ENCODE measurements at regions not wholly inside any gene's neighbourhood (a gene's known extent, or its start where the extent isn't known, plus 50 kb on each side); places are given as distances from the start of the nearest gene placed in this dataset.

GRCh38 chr3:164200053-164200823 is 878.1 kb downstream of the SI start:
- ATAC-seq (no peak), DNase-seq (no peak)
- Histone ChIP-seq H3K4me3 (ENCODE audit: low read length) (no peak overlapping the region), H3K27ac (ENCODE audit: low read length) (no peak overlapping the region), H3K27me3 (ENCODE audit: control insufficient read depth, insufficient read depth) (no peaks in the 10 kb centered on the region), H3K4me1 (ENCODE audit: control insufficient read depth, insufficient read depth, low read length) (no peaks in the 10 kb centered on the region), H3K9me3 (ENCODE audit: control insufficient read depth, low read length) (no peaks in the 10 kb centered on the region)
- 4% methylated on average over 1 of the region's 1 CpG for WGBS
- intact Hi-C loops (cut with DNase I): no loop called here

GRCh38 chr3:164196477-164196876 is 881.8 kb downstream of the SI start:
- intact Hi-C loops (cut with DNase I): no loop called here
- ATAC-seq (no peak), DNase-seq (no peak)
- Histone ChIP-seq H3K4me1 (ENCODE audit: control insufficient read depth, insufficient read depth, low read length) (no peaks in the 10 kb centered on the region), H3K27ac (ENCODE audit: low read length) (no peak overlapping the region), H3K9me3 (ENCODE audit: control insufficient read depth, low read length) (no peaks in the 10 kb centered on the region), H3K4me3 (ENCODE audit: low read length) (no peak overlapping the region), H3K27me3 (ENCODE audit: control insufficient read depth, insufficient read depth) (no peaks in the 10 kb centered on the region)
- 94% methylated on average over 2 of the region's 2 CpGs for WGBS

GRCh38 chr3:164194842-164195241 is 883.5 kb downstream of the SI start:
- ATAC-seq (no peak), DNase-seq (no peak)
- H3K27ac ChIP-seq (ENCODE audit: low read length): no peak overlapping the region
- no peaks in the 10 kb centered on the region for H3K9me3 ChIP-seq (ENCODE audit: control insufficient read depth, low read length)
- WGBS: 73% methylated on average over 2 of the region's 2 CpGs
- intact Hi-C loops (cut with DNase I): no loop called here
- no peaks in the 10 kb centered on the region for H3K27me3 ChIP-seq (ENCODE audit: control insufficient read depth, insufficient read depth)
- no peaks in the 10 kb centered on the region for H3K4me1 ChIP-seq (ENCODE audit: control insufficient read depth, insufficient read depth, low read length)
- H3K4me3 ChIP-seq (ENCODE audit: low read length): no peak overlapping the region

- H3K27ac ChIP-seq (ENCODE audit: low read length): no peak overlapping the region
- no peak for ATAC-seq
- H3K4me3 ChIP-seq (ENCODE audit: low read length): no peak overlapping the region
- WGBS: 62% methylated on average over 4 of the region's 4 CpGs
- H3K27me3 ChIP-seq (ENCODE audit: control insufficient read depth, insufficient read depth): no peaks in the 10 kb centered on the region
- intact Hi-C loops (cut with DNase I): no loop called here
- no peaks in the 10 kb centered on the region for H3K4me1 ChIP-seq (ENCODE audit: control insufficient read depth, insufficient read depth, low read length)
- H3K9me3 ChIP-seq (ENCODE audit: control insufficient read depth, low read length): no peaks in the 10 kb centered on the region
- no peak for DNase-seq
Observed at GRCh38 chr3:164192974-164193373, 885.3 kb downstream of the SI start.

- no peaks in the 10 kb centered on the region for H3K4me1 ChIP-seq (ENCODE audit: control insufficient read depth, insufficient read depth, low read length)
- no peaks in the 10 kb centered on the region for H3K9me3 ChIP-seq (ENCODE audit: control insufficient read depth, low read length)
- H3K27me3 ChIP-seq (ENCODE audit: control insufficient read depth, insufficient read depth): no peaks in the 10 kb centered on the region
- DNase-seq: no peak
- no peak overlapping the region for H3K4me3 ChIP-seq (ENCODE audit: low read length)
- no peak overlapping the region for H3K27ac ChIP-seq (ENCODE audit: low read length)
- intact Hi-C loops (cut with DNase I): no loop called here
- ATAC-seq: no peak
Observed at GRCh38 chr3:164190566-164190965, 887.7 kb downstream of the SI start.

GRCh38 chr3:164186095-164186494 is 892.2 kb downstream of the SI start:
- no peak for DNase-seq
- WGBS: 62% methylated on average over 3 of the region's 3 CpGs
- H3K4me3 ChIP-seq (ENCODE audit: low read length): no peak overlapping the region
- no peaks in the 10 kb centered on the region for H3K4me1 ChIP-seq (ENCODE audit: control insufficient read depth, insufficient read depth, low read length)
- ATAC-seq: no peak
- no peak overlapping the region for H3K27ac ChIP-seq (ENCODE audit: low read length)
- no peaks in the 10 kb centered on the region for H3K9me3 ChIP-seq (ENCODE audit: control insufficient read depth, low read length)
- H3K27me3 ChIP-seq (ENCODE audit: control insufficient read depth, insufficient read depth): no peaks in the 10 kb centered on the region
- intact Hi-C loops (cut with DNase I): no loop called here

GRCh38 chr3:164179110-164179774 is 899.1 kb downstream of the SI start:
- no peaks in the 10 kb centered on the region for H3K4me1 ChIP-seq (ENCODE audit: control insufficient read depth, insufficient read depth, low read length)
- no peak overlapping the region for H3K27ac ChIP-seq (ENCODE audit: low read length)
- 89% methylated on average over 26 of the region's 26 CpGs for WGBS
- no peaks in the 10 kb centered on the region for H3K9me3 ChIP-seq (ENCODE audit: control insufficient read depth, low read length)
- DNase-seq: peak in 2 of 3 donors; percentile 8 to 44
- no peak overlapping the region for H3K4me3 ChIP-seq (ENCODE audit: low read length)
- intact Hi-C loops (cut with DNase I): no loop called here
- no peak for ATAC-seq
- no peaks in the 10 kb centered on the region for H3K27me3 ChIP-seq (ENCODE audit: control insufficient read depth, insufficient read depth)

- H3K9me3 ChIP-seq (ENCODE audit: control insufficient read depth, low read length): no peaks in the 10 kb centered on the region
Observed at GRCh38 chr3:164174059-164174458, 904.2 kb downstream of the SI start.

GRCh38 chr3:164155400-164155799 is 922.9 kb downstream of the SI start:
- no peak overlapping the region for H3K27ac ChIP-seq (ENCODE audit: low read length)
- 84% methylated on average over 1 of the region's 1 CpG for WGBS
- intact Hi-C loops (cut with DNase I): no loop called here
- ATAC-seq: no peak
- no peak overlapping the region for H3K4me3 ChIP-seq (ENCODE audit: low read length)
- H3K4me1 ChIP-seq (ENCODE audit: control insufficient read depth, insufficient read depth, low read length): no peaks in the 10 kb centered on the region
- H3K9me3 ChIP-seq (ENCODE audit: control insufficient read depth, low read length): no peaks in the 10 kb centered on the region
- no peak for DNase-seq
- no peaks in the 10 kb centered on the region for H3K27me3 ChIP-seq (ENCODE audit: control insufficient read depth, insufficient read depth)

More at GRCh38 chr3:164174059-164174458, 904.2 kb downstream of the SI start:
- Histone ChIP-seq H3K4me1 (ENCODE audit: control insufficient read depth, insufficient read depth, low read length) (no peaks in the 10 kb centered on the region), H3K27me3 (ENCODE audit: control insufficient read depth, insufficient read depth) (no peaks in the 10 kb centered on the region), H3K27ac (ENCODE audit: low read length) (no peak overlapping the region), H3K4me3 (ENCODE audit: low read length) (no peak overlapping the region)
- DNase-seq: no peak
- intact Hi-C loops (cut with DNase I): no loop called here
- 51% methylated on average over 1 of the region's 1 CpG for WGBS
- no peak for ATAC-seq

- WGBS: 64% methylated on average over 2 of the region's 2 CpGs
- Histone ChIP-seq H3K27me3 (ENCODE audit: control insufficient read depth, insufficient read depth) (no peaks in the 10 kb centered on the region), H3K4me3 (ENCODE audit: low read length) (no peak overlapping the region), H3K27ac (ENCODE audit: low read length) (no peak overlapping the region), H3K9me3 (ENCODE audit: control insufficient read depth, low read length) (peaks cover 2% of the 10 kb centered on the region), H3K4me1 (ENCODE audit: control insufficient read depth, insufficient read depth, low read length) (no peaks in the 10 kb centered on the region)
- no peak for ATAC-seq
- no peak for DNase-seq
- intact Hi-C loops (cut with DNase I): no loop called here
Observed at GRCh38 chr3:164144824-164145223, 933.5 kb downstream of the SI start.

- H3K4me3 ChIP-seq (ENCODE audit: low read length): no peak overlapping the region
- H3K27ac ChIP-seq (ENCODE audit: low read length): no peak overlapping the region
- H3K9me3 ChIP-seq (ENCODE audit: control insufficient read depth, low read length): no peaks in the 10 kb centered on the region
- no peaks in the 10 kb centered on the region for H3K27me3 ChIP-seq (ENCODE audit: control insufficient read depth, insufficient read depth)
- no peaks in the 10 kb centered on the region for H3K4me1 ChIP-seq (ENCODE audit: control insufficient read depth, insufficient read depth, low read length)
- 82% methylated on average over 1 of the region's 1 CpG for WGBS
- intact Hi-C loops (cut with DNase I): no loop called here
- no peak for ATAC-seq
- no peak for DNase-seq
Observed at GRCh38 chr3:164132878-164133277, 945.4 kb downstream of the SI start.

Data from right cardiac atrium (tissue), 5 donors.